Activated CD4-positive, alpha-beta T cell treated with anti-CD3 and anti-CD28 coated beads, Interleukin-2, amount 10 ng/mL, durations not matched to agents 7 days and 5 days (primary cell): ENCODE measurements at regions not wholly inside any gene's neighbourhood (a gene's known extent, or its start where the extent isn't known, plus 50 kb on each side); places are given as distances from the start of the nearest gene placed in this dataset.
A peak's percentile ranks its signal among the peaks of the same experiment; 100 is the strongest.
"Not testable (repeated sequence)": the region's sequence is repeated elsewhere in the genome, so short reads cannot be mapped to it uniquely, and the experiment has no call there.

ENCODE experiments used
- CTCF ChIA-PET: fragments of 350-600 bp; sonication (Branson Sonifier 250); formaldehyde crosslinking; loops from one replicate; lab custom pipeline; 2021; ENCODE audit warnings: antibody characterized with exemption; lab: Charles Lee
- POLR2A ChIA-PET: fragments of 350-600 bp; sonication (Branson Sonifier 250); formaldehyde crosslinking; loops from one replicate; lab custom pipeline; 2021; ENCODE audit warnings: antibody characterized with exemption; lab: Charles Lee
- DNase-seq: peaks from one replicate; pipeline ENCODE4 v3.0.0-alpha.2; 2020
- H3K27ac Mint-ChIP-seq: one replicate; pipeline ENCODE4 v1.8.0; 2021; ENCODE audit warnings: mild to moderate bottlenecking, moderate library complexity, mixed read lengths
- H3K27me3 Mint-ChIP-seq: one replicate; pipeline ENCODE4 v1.8.0; 2021; ENCODE audit warnings: mixed read lengths
- H3K36me3 Mint-ChIP-seq: one replicate; pipeline ENCODE4 v1.8.0; 2021; ENCODE audit warnings: low read depth, mixed read lengths
- H3K4me1 Mint-ChIP-seq: one replicate; pipeline ENCODE4 v1.8.0; 2021; ENCODE audit warnings: mixed read lengths
- H3K4me3 Mint-ChIP-seq: one replicate; pipeline ENCODE4 v1.8.0; 2021; ENCODE audit warnings: mild to moderate bottlenecking, moderate library complexity, mixed read lengths
- H3K9me3 Mint-ChIP-seq: one replicate; pipeline ENCODE4 v1.8.0; 2021; ENCODE audit warnings: mixed read lengths

- H3K27ac Mint-ChIP-seq, H3K36me3 Mint-ChIP-seq, DNase-seq, H3K9me3 Mint-ChIP-seq, POLR2A ChIA-PET, H3K4me3 Mint-ChIP-seq, CTCF ChIA-PET, H3K4me1 Mint-ChIP-seq: not testable (repeated sequence)
- H3K27me3 Mint-ChIP-seq = peaks cover 55% of the 10 kb centered on the region
Observed at GRCh38 chr9:97219443-97220140, 87.9 kb upstream of the CCDC180 start.

DNA sequence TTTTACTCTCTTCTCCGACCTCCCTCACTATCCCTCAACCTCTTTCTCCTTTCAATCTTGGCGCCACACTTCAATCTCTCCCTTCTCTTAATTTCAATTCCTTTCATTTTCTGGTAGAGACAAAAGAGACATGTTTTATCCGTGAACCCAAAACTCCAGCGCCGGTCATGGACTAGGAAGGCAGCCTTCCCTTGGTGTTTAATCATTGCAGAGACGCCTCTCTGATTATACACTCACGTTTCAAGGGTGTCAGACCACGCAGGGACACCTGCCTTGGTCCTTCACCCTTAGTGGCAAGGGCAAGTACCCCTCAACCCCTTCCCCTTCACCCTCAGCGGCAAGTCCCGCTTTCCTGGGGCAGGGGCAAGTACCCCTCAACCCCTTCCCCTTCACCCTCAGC is 92.3 kb upstream of the CCDC180 start:
- H3K9me3 Mint-ChIP-seq, CTCF ChIA-PET, H3K36me3 Mint-ChIP-seq, H3K27ac Mint-ChIP-seq, H3K4me1 Mint-ChIP-seq, DNase-seq, POLR2A ChIA-PET, H3K4me3 Mint-ChIP-seq: not testable (repeated sequence)
- peaks cover 22% of the 10 kb centered on the region for H3K27me3 Mint-ChIP-seq

DNA sequence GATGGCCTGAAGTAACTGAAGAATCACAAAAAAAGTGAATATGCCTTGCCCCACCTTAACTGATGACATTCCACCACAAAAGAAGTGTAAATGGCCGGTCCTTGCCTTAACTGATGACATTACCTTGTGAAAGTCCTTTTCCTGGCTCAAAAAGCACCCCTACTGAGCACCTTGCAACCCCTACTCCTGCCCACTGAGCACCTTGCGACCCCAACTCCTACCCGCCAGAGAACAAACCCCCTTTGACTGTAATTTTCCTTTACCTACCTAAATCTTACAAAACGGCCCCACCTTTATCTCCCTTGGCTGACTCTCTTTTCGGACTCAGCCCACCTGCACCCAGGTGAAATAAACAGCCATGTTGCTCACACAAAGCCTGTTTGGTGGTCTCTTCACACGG is 92.9 kb upstream of the CCDC180 start:
- H3K4me3 Mint-ChIP-seq, POLR2A ChIA-PET, CTCF ChIA-PET: not testable (repeated sequence)

GRCh38 chr9:97199683-97200082 is 107.8 kb upstream of the CCDC180 start:
- H3K36me3 Mint-ChIP-seq, H3K27ac Mint-ChIP-seq, H3K4me1 Mint-ChIP-seq, DNase-seq, H3K27me3 Mint-ChIP-seq, H3K4me3 Mint-ChIP-seq, POLR2A ChIA-PET, CTCF ChIA-PET: not testable (repeated sequence)
- peaks cover 17% of the 10 kb centered on the region for H3K9me3 Mint-ChIP-seq

More for the DNA sequence above, 92.9 kb upstream of the CCDC180 start:
- DNase-seq, H3K27ac Mint-ChIP-seq, H3K9me3 Mint-ChIP-seq, H3K36me3 Mint-ChIP-seq, H3K4me1 Mint-ChIP-seq: not testable (repeated sequence)
- peaks cover 16% of the 10 kb centered on the region for H3K27me3 Mint-ChIP-seq

DNA sequence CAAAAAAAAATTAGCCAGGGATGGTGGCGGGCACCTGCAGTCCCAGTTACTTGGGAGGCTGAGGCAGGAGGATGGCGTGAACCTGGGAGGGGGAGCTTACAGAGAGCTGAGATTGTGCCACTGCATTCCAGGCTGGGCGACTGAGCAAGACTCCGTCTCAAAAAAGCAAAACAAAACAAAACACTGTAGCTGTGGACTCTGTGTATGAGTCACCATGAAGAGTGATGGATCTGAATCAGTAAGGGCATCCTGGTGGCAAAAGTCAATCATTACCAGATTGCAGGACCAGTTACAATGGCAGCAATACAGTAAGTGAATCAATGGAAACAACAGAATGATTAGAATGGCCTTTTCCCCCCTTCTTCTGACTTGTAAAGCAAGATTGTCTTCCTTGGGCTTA is 113.7 kb upstream of the CCDC180 start:
- H3K27me3 Mint-ChIP-seq, H3K27ac Mint-ChIP-seq, H3K4me3 Mint-ChIP-seq, CTCF ChIA-PET, POLR2A ChIA-PET, H3K4me1 Mint-ChIP-seq, DNase-seq, H3K9me3 Mint-ChIP-seq, H3K36me3 Mint-ChIP-seq: not testable (repeated sequence)

- CTCF ChIA-PET = interaction anchor here (0.7 kb wide), 2 partner anchors 13 to 293 kb away, joined by 4 read pairs; no protein-coding TSS in a partner anchor
- POLR2A ChIA-PET = no interaction called here
Observed at GRCh38 chr9:97188545-97188944, 118.9 kb upstream of the CCDC180 start.

GRCh38 chr9:97187706-97188105 is 119.8 kb upstream of the CCDC180 start:
- DNase-seq, CTCF ChIA-PET, POLR2A ChIA-PET, H3K9me3 Mint-ChIP-seq, H3K36me3 Mint-ChIP-seq, H3K4me3 Mint-ChIP-seq, H3K27me3 Mint-ChIP-seq, H3K4me1 Mint-ChIP-seq, H3K27ac Mint-ChIP-seq: not testable (repeated sequence)

More at GRCh38 chr9:97188545-97188944, 118.9 kb upstream of the CCDC180 start:
- Mint-ChIP-seq H3K27ac (no peak overlapping the region), H3K4me3 (no peak overlapping the region), H3K27me3 (no peaks in the 10 kb centered on the region), H3K4me1 (no peaks in the 10 kb centered on the region), H3K36me3 (no peaks in the 10 kb centered on the region), H3K9me3 (no peaks in the 10 kb centered on the region)
- DNase-seq = no peak

- no peak for DNase-seq
- ChIA-PET POLR2A (no interaction called here), CTCF (no interaction called here)
- H3K4me1 Mint-ChIP-seq = no peaks in the 10 kb centered on the region
- H3K27ac Mint-ChIP-seq = no peak overlapping the region
- H3K27me3 Mint-ChIP-seq = no peaks in the 10 kb centered on the region
- no peak overlapping the region for H3K4me3 Mint-ChIP-seq
- H3K36me3 Mint-ChIP-seq = no peaks in the 10 kb centered on the region
- H3K9me3 Mint-ChIP-seq = no peaks in the 10 kb centered on the region
Observed at GRCh38 chr9:97186493-97186892, 121.0 kb upstream of the CCDC180 start.

- POLR2A ChIA-PET, H3K4me3 Mint-ChIP-seq, H3K27me3 Mint-ChIP-seq, H3K4me1 Mint-ChIP-seq, DNase-seq, H3K9me3 Mint-ChIP-seq, CTCF ChIA-PET, H3K27ac Mint-ChIP-seq, H3K36me3 Mint-ChIP-seq: not testable (repeated sequence)
Observed at GRCh38 chr9:97182532-97182931, 124.9 kb upstream of the CCDC180 start.

DNA sequence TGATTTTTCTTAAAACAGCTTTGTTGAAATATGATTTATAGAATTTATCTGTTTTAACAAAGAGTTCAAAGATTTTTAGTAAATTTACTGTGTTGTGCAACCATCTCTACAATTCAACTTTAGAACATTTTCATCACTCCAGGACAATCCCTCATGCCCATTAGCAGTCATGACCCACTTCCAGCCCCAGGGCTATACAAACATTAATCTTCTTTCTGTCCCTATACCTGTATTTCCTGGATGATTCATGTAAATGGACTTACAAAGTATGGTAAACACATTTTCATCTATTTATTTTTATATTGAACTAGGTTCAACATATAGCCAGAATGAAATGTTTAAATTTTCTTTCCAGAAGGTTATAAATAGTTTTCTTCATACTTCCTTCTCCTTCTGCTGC is 127.8 kb upstream of the CCDC180 start:
- no peak for DNase-seq
- ChIA-PET CTCF (no interaction called here), POLR2A (no interaction called here)
- Mint-ChIP-seq H3K27ac (no peak overlapping the region), H3K27me3 (peaks cover 6% of the 10 kb centered on the region), H3K4me1 (no peaks in the 10 kb centered on the region), H3K9me3 (no peaks in the 10 kb centered on the region), H3K36me3 (no peaks in the 10 kb centered on the region), H3K4me3 (no peak overlapping the region)

GRCh38 chr9:97176206-97176605 is 131.3 kb upstream of the CCDC180 start:
- Mint-ChIP-seq H3K4me3 (no peak overlapping the region), H3K36me3 (no peaks in the 10 kb centered on the region), H3K27ac (no peak overlapping the region), H3K9me3 (peaks cover 6% of the 10 kb centered on the region), H3K27me3 (peaks cover 10% of the 10 kb centered on the region), H3K4me1 (no peaks in the 10 kb centered on the region)
- POLR2A ChIA-PET = no interaction called here
- no peak for DNase-seq
- CTCF ChIA-PET = no interaction called here

- H3K9me3 Mint-ChIP-seq, H3K27ac Mint-ChIP-seq, H3K36me3 Mint-ChIP-seq, H3K4me3 Mint-ChIP-seq, H3K27me3 Mint-ChIP-seq, CTCF ChIA-PET, DNase-seq, POLR2A ChIA-PET: not testable (repeated sequence)
- peaks cover 22% of the 10 kb centered on the region for H3K4me1 Mint-ChIP-seq
Observed at GRCh38 chr9:97168174-97168573, 129.2 kb upstream of the CTSV start.

DNA sequence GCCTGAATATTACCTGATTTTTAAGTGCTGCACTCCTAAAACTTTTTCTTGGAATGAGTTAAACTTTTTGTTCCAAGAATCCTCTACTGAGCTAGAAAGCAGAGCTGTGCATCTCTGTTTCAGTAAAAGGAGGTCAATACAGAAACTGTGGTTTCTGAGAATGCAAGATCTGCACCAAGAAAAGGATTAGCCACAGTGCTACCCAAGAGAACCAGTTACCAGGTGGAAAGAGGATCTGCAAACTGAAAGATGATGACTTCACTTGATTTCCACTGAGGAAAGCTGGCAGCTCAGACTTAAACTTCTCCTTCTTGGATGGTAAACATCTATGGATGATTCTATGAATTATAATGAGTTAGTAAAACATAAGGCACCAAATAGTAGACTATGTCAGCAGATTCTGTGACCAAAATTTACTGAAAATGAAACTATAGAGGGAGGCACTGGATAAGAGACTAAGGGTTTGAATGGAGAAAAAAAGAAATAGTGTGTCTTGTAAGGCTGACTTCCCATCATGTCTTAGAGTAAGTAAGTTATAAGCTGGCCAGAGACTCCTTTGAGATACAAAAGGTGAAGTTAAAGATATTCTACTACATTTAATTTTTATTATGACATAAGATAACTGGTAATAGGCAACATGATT is 127.7 kb upstream of the CTSV start:
- H3K36me3 Mint-ChIP-seq, CTCF ChIA-PET, POLR2A ChIA-PET, H3K4me3 Mint-ChIP-seq, H3K27me3 Mint-ChIP-seq, H3K9me3 Mint-ChIP-seq, DNase-seq: not testable (repeated sequence)
- H3K27ac Mint-ChIP-seq = peak overlapping the region; percentile 23
- peaks cover 22% of the 10 kb centered on the region for H3K4me1 Mint-ChIP-seq

DNA sequence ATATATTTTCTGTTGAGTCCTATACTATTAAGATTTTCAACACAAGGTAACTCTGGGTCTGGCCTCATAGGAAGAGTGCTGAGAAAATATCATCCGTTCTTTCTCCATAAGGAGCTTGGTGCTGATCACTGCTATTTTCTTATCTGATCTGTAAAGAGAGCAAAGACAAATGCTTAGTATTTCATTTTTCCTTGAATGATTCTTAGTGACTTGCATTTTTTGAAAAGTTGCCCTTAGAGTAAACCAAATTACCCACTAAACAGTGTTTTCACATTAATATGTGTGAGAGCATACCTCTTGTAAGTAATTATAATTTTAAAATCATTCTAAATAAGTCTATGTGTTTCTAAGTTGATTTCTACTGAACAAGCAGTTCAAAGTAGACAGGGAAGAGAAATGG is 121.3 kb upstream of the CTSV start:
- Mint-ChIP-seq H3K4me3 (no peak overlapping the region), H3K4me1 (peaks cover under 1% of the 10 kb centered on the region), H3K36me3 (no peaks in the 10 kb centered on the region), H3K27ac (no peak overlapping the region), H3K27me3 (no peaks in the 10 kb centered on the region), H3K9me3 (no peaks in the 10 kb centered on the region)
- POLR2A ChIA-PET = no interaction called here
- no peak for DNase-seq
- CTCF ChIA-PET = interaction anchor here (0.7 kb wide), 1 partner anchor 442 kb away, joined by 4 read pairs; no protein-coding TSS in a partner anchor
